Stimulated activated CD4-positive, alpha-beta T cell treated with anti-CD3 and anti-CD28 coated beads, Interleukin-4, amount 100 ng/mL, for 1 hour (primary cell): ENCODE measurements at regions not wholly inside any gene's neighbourhood (a gene's known extent, or its start where the extent isn't known, plus 50 kb on each side); places are given as distances from the start of the nearest gene placed in this dataset.
"Not testable (repeated sequence)": the region's sequence is repeated elsewhere in the genome, so short reads cannot be mapped to it uniquely, and the experiment has no call there.

Experiments used
- DNase-seq: peaks from one replicate; pipeline ENCODE4 v3.0.0-alpha.2; 2020

DNA sequence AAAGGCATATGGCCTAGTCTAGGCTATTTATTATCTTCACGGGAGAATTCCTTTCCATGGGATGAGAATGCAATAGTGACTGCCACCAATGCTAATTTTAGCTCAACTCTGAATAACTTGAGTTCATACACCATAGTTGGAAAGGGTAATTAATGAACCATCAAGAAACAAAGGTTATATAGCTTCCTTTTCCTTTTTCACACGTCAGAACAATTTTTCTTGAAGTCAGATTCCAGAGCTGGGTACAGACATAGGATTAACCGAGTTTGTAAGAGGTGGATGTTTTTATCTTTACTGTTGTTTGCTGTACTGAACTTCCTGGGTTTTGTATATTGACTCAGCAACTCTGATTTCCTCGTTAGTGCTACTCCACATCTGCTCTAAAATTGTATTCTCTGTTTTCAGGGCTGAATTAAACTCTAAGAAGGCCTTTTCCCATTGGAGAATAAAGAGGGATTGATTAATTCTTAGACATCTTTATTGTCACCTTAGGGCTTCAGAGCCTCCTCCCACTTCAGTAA, 262.0 kb downstream of the NUF2 start:
- no peak for DNase-seq

DNA sequence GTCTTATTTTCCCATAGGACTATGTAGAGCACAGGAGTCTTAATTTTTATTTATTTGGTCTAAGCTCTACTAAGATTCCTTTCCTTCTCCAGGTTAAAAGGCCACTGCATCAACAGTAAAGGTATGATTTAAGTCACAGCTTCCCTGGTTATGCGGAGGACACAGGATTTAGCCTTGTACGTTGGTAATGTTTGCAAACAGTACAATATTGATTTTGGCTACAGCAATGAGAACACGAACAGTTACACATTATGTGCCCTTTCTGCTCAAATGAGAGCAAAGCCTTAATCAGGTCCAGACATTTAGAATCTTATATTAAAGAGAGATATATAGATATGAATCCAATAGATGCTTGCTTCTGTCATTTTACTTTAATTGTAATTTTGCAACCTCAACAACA, 264.0 kb downstream of the NUF2 start:
- no peak for DNase-seq

DNA sequence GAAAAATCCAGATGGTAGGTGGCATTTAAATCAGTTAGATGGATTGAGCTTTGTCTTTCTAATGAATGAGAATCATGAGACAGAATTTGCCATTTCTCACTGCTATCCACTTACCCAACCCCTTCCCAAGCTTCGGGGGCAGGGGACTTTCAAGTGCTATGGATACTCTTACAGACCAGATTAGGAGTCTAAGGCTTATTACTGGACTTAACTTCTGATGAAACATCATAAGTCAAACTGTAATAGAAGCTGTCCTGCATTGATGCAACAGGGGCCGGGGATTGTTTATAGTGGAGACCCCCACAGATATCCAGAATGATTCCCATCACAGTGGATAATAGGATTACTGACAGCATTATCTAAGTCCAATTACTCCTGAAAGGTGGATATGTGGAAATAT, 267.0 kb downstream of the NUF2 start:
- DNase-seq, result no peak

DNA sequence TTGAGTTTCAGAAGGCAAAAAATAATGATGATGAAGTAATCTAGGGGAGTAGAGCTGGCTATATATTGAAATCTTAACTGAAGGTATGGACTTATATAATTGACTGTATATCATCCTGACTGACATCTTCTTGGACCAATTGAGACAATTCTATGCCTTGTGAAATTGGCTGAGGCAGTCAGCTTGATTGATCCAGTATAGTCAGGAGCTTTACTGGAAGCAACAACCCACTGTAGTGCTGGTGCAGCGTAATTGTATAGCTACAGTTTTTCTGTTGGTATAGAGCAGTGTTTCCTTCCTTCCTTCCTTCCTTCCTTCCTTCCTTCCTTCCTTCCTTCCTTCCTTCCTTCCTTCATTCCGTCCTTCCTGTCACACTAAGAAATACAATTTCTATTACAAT, 268.0 kb downstream of the NUF2 start:
- no peak for DNase-seq

DNA sequence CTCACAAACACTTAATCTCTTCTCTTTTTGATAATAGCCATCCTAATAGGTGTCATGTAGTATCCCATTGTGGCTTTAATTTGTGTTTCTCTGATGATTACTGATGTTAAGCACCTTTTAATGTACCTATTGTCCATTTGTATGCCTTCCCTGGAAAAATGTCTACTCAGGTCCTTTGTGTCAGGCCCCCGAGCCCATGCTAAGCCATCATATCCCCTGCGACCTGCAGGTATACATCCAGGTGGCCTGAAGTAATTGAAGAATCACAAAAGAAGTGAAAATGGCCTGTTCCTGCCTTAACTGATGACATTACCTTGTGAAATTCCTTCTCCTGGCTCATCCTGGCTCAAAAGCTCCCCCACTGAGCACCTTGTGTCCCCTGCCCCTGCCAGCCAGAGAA, 269.4 kb downstream of the NUF2 start:
- DNase-seq, result not testable (repeated sequence)

GRCh38 chr1:163592623-163593022, 270.9 kb downstream of the NUF2 start:
- not testable (repeated sequence) for DNase-seq

DNA sequence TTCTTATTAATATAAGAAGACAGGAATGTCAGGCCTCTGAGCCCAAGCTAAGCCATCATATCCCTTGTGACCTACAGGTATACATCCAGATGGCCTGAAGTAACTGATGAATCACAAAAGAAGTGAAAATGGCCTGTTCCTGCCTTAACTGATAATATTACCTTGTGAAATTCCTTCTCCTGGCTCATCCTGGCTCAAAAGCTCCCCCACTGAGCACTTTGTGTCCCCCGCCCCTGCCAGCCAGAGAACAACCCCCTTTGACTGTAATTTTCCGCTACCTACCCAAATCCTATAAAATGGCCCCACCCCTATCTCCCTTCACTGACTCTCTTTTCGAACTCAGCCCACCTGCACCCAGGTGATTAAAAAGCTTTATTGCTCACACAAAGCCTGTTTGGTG, 274.4 kb downstream of the NUF2 start:
- not testable (repeated sequence) for DNase-seq

DNA sequence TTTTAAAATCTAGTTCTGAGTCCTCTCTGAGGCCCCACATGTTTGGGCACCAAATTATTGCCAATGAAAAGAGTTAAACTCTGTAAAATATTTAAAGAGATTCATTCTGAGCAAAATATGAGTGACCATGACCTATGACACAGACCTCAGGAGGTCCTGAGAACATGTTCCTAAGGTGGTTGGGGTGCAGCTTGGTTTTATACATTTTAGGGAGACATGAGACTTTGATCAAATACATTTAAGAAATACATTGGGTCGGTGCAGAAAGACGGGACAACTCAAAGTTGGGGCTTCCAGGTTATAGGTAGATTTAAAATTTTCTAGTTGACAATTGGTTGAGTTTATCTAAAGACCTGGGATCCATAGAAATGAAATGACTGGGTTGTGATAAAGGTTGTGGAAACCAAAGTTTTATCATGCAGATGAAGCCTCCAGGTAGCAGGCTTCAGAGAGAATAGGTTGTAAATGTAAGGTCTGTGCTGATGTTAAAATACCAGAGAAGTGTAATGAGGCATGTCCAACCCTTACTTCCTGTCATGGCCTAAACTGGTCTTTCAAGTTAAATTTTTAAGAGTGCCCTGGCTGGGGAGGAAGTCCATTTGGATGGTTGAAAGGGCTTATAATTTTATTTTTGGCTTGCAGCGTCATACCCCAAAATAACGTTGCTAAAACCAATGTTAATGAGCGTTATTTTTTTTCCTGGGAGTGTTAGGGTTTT, 274.9 kb downstream of the NUF2 start:
- DNase-seq, result no peak

- no peak for DNase-seq
Observed at GRCh38 chr1:163604321-163604720, 282.6 kb downstream of the NUF2 start.

DNA sequence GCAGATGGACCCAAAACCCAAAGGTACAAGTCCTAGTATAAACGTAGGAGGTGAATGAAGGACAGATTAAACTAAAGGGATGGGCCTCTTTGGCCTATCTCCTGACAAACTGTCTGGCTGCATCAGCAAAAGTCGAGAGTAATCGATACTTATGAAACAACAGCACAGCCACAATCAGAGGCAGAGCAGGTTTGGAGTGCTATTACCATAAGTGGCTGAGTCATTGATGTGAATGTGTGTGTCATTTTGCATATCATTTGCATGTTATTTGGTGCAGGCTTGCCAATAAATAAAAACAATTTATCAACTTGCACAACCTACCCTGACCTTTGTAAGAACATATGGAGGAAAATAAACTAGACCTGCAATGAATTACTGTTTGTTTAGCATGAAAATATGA, 283.1 kb downstream of the NUF2 start:
- no peak for DNase-seq

DNA sequence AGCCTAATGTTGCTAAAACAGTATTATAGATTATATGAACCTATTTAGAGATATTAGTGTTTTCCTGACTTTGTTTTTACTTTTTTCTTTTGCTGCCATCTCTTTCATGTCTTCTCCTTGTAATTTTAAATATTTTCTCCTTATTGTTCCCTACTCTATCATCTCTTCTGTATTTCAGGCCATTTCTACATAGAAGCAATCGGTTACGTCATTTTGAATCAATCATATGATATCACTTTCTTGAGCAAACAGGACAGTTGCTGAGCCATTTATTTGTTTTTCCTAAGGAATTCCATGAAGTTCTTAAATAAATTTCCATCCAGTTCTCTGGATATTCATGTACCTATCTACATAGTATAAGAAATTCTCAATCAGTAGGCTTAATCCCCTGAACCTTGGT, 287.2 kb downstream of the NUF2 start:
- no peak for DNase-seq

DNA sequence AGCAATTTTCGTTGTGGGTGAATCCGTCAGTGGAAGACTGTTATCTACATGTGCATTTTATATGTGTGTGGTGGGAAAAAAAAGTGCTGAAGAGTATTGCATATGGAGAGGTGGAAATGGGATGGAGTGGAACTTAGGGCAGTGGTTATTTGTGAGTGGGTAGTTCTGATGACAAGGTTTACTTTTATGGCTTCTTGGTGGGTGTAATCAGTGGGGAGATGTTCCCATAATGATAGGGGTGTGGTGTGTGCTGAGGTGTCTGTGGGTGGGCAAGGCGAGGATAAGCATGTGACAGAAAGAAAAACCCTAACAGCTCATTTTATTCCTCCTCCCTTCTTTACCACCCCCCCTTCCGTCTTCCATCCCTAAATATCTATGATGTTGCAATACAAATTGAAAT, 288.1 kb downstream of the NUF2 start:
- DNase-seq, result no peak

- no peak for DNase-seq
Observed at GRCh38 chr1:163610486-163610885, 288.7 kb downstream of the NUF2 start.

DNA sequence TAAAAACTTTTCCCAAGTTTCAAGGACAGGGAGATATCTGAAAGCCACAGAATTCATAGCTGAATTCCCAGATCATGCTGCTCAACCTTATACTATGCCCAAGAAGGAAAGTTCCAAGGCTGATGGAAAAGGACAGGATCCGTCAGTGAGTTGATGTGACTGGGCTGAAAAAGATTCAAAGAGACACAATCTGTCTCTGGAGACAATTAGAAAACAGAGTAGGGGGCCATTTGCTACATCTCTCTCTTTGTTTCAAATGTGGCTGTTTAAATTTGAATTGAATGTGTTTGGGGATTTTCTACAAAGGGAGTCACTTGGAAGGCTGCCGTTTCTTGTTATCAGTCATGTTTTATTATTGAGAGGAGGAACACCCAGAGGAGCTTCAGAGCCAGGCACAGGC, 292.6 kb downstream of the NUF2 start:
- no peak for DNase-seq

GRCh38 chr1:163628034-163628773, 306.4 kb downstream of the NUF2 start:
- DNase-seq, result no peak

- no peak for DNase-seq
Observed at GRCh38 chr1:163632269-163632668, 310.5 kb downstream of the NUF2 start.

DNA sequence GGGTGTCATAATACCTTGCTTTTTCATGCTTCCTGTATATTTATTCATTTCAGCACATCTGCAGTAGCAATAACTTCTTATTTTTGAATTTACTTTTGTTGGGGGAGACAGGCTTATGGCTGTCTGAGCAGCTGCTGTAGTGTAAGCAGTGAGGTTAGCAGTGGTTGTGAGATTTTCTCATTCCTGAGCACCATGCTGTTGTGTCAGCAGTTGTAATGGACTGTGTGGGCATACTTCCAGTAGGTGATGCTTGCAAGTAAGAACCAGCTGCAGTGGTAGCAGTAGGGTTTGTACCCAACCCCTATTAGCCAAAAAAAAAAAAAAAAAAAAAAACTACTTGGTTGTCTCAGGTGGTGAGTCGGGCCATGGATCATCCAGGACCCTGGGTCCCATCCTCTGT, 311.6 kb downstream of the NUF2 start:
- DNase-seq, result no peak

- not testable (repeated sequence) for DNase-seq
Observed at GRCh38 chr1:163645676-163646075, 323.9 kb downstream of the NUF2 start.

DNA sequence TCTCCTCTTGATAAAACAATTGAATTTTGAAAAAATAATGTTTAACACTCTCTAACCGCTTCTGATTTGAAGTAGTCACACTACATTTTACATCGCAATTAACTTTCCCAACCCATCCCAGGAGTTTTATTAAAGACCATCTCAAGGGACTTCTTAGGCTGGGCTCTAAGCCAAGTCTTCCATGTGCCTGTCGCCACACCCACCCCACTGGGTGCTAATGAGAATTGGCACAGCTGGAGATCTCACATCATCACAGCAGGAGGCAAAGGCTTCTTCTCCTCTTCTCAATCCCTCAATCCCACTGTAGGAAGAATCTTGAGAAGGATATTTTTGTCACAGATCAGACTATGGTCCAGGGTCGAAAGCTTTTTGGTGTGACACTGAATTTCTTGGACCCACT, 328.9 kb downstream of the NUF2 start:
- DNase-seq, result no peak

DNA sequence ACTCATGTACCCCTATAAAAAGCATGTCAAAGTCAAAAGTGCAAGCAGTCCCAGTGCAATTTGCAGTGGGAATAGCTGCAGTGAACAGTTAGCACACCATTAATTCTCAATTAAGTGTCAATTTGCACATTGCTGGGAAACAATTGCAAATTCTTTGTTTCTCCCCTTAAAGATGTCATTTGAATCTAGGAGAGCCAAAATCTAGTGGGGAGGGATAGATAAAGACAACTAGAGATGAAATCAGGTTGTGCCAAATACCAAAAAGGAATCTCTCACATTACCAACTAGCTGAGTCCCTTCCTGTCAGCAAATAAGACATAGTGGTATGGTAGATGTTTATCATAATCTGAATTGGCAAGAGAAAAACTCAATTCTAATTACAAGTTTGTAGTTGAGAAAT, 330.7 kb downstream of the NUF2 start:
- no peak for DNase-seq

DNA sequence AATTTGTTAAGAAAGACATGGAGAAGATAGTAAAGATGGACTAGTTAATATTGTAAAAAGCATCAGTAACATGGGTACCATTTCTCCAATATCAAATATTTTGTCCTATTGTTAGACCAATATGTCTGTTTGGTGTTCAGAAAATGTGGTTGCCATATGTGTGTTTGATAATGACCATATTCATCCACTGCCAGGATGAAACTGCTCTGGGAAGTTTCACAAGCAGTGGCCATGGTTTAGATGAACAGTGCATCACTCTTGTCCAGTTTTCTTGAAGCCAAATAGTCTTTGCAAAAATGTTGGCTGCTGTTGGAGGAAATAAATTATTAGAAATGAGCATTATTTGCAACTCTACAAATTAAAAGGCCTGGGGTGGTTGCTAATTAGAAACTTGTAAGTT, 333.8 kb downstream of the NUF2 start:
- DNase-seq, result no peak

GRCh38 chr1:163656095-163656759, 334.5 kb downstream of the NUF2 start:
- no peak for DNase-seq

- no peak for DNase-seq
Observed at GRCh38 chr1:163657719-163658118, 336.0 kb downstream of the NUF2 start.

DNA sequence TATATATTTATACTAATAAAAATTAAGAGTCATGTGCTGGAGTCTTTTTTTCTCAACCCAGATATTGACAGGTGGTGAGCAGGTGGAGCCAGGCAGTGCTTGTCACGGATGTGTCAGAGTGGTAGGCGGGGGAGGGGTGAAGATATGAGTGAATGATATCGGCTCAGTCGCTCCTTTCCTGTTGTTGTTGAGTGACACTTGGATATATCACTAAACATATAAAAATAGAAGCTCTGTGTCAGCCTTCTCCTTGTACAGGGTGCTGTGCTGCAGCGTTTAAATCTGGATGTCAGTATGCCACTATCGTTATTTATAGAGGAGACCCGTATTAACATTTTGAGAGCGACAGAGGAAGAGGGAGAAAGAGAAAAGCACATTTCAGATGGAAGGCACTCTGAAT, 339.6 kb downstream of the NUF2 start:
- DNase-seq, result no peak
